Neural cell (in vitro differentiated cells): ENCODE measurements at regions not wholly inside any gene's neighbourhood (a gene's known extent, or its start where the extent isn't known, plus 50 kb on each side); places are given as distances from the start of the nearest gene placed in this dataset.
"Not testable (repeated sequence)": the region's sequence is repeated elsewhere in the genome, so short reads cannot be mapped to it uniquely, and the experiment has no call there.

Experiments
- H2AFZ ChIP-seq: fragments of 200-600, 300-800 bp; sonication (generic), shearing (Covaris generic); 2 replicates; pipeline ENCODE4 v1.6.0; 2014; ENCODE audit warnings: low read depth, mild to moderate bottlenecking, antibody characterized with exemption, low read length, moderate library complexity
- H3F3A ChIP-seq: fragments of 200-600 bp; shearing (Covaris generic); 2 replicates; pipeline ENCODE4 v1.6.1; 2016; ENCODE audit warnings: mild to moderate bottlenecking, moderate library complexity, mixed read lengths, antibody characterized with exemption, low read length; ENCODE audit not compliant: insufficient read depth, poor library complexity, severe bottlenecking
- H3K27ac ChIP-seq: fragments of 200-600, 300-800 bp; sonication (generic), shearing (Covaris generic); 2 replicates; pipeline ENCODE4 v1.5.1; 2014; ENCODE audit warnings: mild to moderate bottlenecking, low read length, moderate library complexity
- H3K27me3 ChIP-seq: fragments of 300-800, 200-600 bp; sonication (generic), shearing (Covaris generic); 2 replicates; pipeline ENCODE4 v1.6.0; 2014; ENCODE audit warnings: mild to moderate bottlenecking, low read depth, low read length, moderate library complexity; ENCODE audit not compliant: insufficient read depth
- H3K36me3 ChIP-seq: fragments of 300-800, 200-600 bp; sonication (generic), shearing (Covaris generic); 2 replicates; pipeline ENCODE4 v1.5.1; 2014; ENCODE audit warnings: mild to moderate bottlenecking, antibody characterized with exemption, low read length, moderate library complexity; ENCODE audit not compliant: insufficient read depth
- H3K4me2 ChIP-seq: fragments of 300-800, 200-600 bp; sonication (generic), shearing (Covaris generic); 2 replicates; pipeline ENCODE4 v1.6.0; 2014; ENCODE audit warnings: mild to moderate bottlenecking, low read length
- H3K4me3 ChIP-seq: fragments of 300-800, 200-600 bp; sonication (generic), shearing (Covaris generic); 2 replicates; pipeline ENCODE4 v1.5.1; 2014; ENCODE audit warnings: mild to moderate bottlenecking, low read length, moderate library complexity
- H3K79me2 ChIP-seq: fragments of 200-600 bp; shearing (Covaris generic); replicated peaks from 2 replicates; pipeline ENCODE4 v1.6.0; 2014; ENCODE audit warnings: mild to moderate bottlenecking, low read length, moderate library complexity; ENCODE audit not compliant: insufficient read depth
- H3K9ac ChIP-seq: fragments of 300-800, 200-600 bp; sonication (generic), shearing (Covaris generic); 2 replicates; pipeline ENCODE4 v1.6.1; 2016; ENCODE audit warnings: mild to moderate bottlenecking, low read length, mixed read lengths
- H3K9me2 ChIP-seq: fragments of 200-600 bp; shearing (Covaris generic); 2 replicates; pipeline ENCODE4 v1.6.1; 2016; ENCODE audit warnings: mild to moderate bottlenecking, low read length, mixed read lengths; ENCODE audit not compliant: insufficient read depth
- H3K9me3 ChIP-seq: fragments of 200-600, 300-800 bp; sonication (generic), shearing (Covaris generic); 2 replicates; pipeline ENCODE4 v1.6.1; 2016; ENCODE audit warnings: mild to moderate bottlenecking, mixed run types, low read length, moderate library complexity, mixed read lengths
- H4K20me1 ChIP-seq: fragments of 200-600 bp; shearing (Covaris generic); 2 replicates; pipeline ENCODE4 v1.6.1; 2016; ENCODE audit warnings: mild to moderate bottlenecking, mixed run types; ENCODE audit not compliant: insufficient read depth
- CTCF ChIP-seq: fragments of 450-650 bp; IDR thresholded peaks from 2 replicates; pipeline ENCODE4 v1.5.1; 2014; ENCODE audit warnings: antibody characterized with exemption, mild to moderate bottlenecking, moderate library complexity; ENCODE audit not compliant: poor library complexity, severe bottlenecking
- RAD21 ChIP-seq: fragments of 450-650 bp; conservative IDR thresholded peaks from 2 replicates; pipeline ENCODE4 v1.6.1; 2014; ENCODE audit warnings: antibody characterized with exemption, mild to moderate bottlenecking, moderate library complexity
- SMC3 ChIP-seq: fragments of 450-650 bp; conservative IDR thresholded peaks from 2 replicates; pipeline ENCODE4 v1.6.1; 2014; ENCODE audit warnings: antibody characterized with exemption, mild to moderate bottlenecking, moderate library complexity; ENCODE audit not compliant: poor library complexity
- TAF1 ChIP-seq: IDR thresholded peaks from 2 replicates; pipeline ENCODE4 v1.6.1; 2012; ENCODE audit warnings: low read depth

DNA sequence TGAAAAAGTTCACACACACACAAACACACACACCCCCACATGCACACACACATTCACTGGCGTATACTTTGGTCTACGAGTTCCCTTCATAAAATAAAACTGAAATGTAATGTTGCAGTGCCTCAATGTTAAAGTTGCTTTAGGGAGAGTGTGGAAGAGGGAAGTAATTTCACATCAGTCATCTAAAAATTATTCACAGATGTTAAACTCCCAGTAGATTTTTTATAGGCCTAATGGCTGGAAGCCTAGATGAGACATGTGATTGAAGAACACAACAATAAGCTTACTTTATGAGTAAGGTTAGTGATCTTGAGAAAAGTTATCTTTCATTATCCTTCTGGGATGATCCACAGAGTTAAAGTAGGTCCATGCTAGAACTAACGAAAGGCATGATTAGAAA is 506.7 kb upstream of the CNTNAP5 start:
- Histone ChIP-seq H3K36me3 (no peaks in the 10 kb centered on the region), H3F3A (no peaks in the 10 kb centered on the region), H3K9ac (no peak overlapping the region), H2AFZ (no peak overlapping the region), H3K9me2 (no peaks in the 10 kb centered on the region), H4K20me1 (no peaks in the 10 kb centered on the region), H3K9me3 (no peaks in the 10 kb centered on the region), H3K27me3 (no peaks in the 10 kb centered on the region), H3K4me3 (no peak overlapping the region), H3K79me2 (no peaks in the 10 kb centered on the region), H3K27ac (no peak overlapping the region), H3K4me2 (no peak overlapping the region)
- TF ChIP-seq SMC3, result no peak
- no peak for TF ChIP-seq TAF1

DNA sequence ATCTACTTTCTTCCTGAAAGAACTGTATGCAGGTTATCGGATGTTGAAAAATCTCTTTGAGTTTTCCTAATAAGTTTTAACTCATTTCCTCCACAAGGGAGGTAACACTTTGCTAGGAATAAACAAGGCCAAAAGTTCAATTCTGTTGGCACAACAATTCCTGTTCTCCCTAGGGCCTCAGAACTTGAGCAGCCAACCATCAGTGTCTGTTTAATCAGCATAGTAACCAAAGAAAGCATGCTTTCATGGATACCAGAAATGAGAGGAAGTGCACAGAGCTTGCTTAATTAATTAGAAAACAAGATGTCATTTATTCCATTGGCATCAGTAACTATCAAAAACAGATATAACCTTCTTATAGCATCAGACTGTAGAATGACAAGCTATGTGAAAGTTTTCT is 503.2 kb upstream of the CNTNAP5 start:
- H2AFZ ChIP-seq, result no peak overlapping the region
- no peaks in the 10 kb centered on the region for H3K9me2 ChIP-seq
- H3K4me2 ChIP-seq, result no peak overlapping the region
- H3K9ac ChIP-seq, result no peak overlapping the region
- no peaks in the 10 kb centered on the region for H3F3A ChIP-seq
- no peaks in the 10 kb centered on the region for H3K79me2 ChIP-seq
- H3K36me3 ChIP-seq, result no peaks in the 10 kb centered on the region
- H3K27me3 ChIP-seq, result no peaks in the 10 kb centered on the region
- no peak for TF ChIP-seq CTCF
- no peak overlapping the region for H3K27ac ChIP-seq
- H4K20me1 ChIP-seq, result no peaks in the 10 kb centered on the region
- H3K9me3 ChIP-seq, result no peaks in the 10 kb centered on the region
- H3K4me3 ChIP-seq, result no peak overlapping the region

DNA sequence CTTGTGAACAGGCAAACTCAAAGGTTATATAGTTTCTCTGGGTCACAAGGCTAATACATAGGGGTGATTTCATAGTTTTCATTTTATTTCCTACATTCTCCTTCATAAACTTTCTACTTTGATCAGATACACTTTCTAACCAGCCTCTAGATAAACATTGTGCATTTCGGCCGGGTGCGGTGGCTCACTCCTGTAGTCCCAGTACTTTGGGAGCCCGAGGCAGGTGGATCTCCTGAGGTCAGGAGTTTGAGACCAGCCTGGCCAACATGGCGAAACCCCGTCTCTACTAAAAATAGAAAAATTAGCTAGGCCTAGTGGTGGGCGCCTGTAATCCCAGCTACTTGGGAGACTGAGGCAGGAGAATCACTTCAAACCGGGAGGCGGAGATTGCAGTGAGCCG is 502.6 kb upstream of the CNTNAP5 start:
- not testable (repeated sequence) for H2AFZ ChIP-seq, H3K4me2 ChIP-seq

DNA sequence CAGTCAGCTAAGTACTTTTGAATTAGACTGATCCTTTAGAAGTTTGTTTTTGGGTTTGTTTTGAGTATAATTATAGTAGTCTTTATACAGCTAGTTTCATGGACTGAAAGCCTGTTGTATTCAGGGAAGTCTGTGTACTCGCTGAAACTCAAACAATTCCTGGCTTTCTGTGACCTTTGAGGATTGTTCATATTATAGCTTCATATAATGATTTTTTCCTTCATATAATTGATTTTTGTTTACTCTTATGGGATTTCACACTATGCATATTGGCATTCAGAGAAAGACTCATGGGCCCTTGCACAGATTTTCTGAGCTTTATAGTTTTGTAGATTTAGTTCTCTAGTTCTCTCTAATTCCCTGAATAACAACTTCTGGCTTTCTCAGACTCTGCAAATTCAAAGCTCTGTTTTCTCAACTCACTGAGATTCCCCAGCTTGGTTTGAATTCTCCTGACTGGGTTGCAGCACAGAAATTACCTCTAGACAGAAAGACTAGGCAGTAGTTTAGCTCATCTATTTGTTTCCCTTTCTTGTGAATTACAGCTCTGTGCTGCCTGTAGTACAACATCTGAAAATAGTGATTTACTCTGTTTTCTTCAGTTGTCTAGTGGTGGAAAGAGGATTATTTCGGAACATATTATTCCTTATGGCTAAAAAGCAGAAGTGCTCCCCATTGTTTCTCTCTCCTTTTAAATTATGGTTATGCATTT is 495.9 kb upstream of the CNTNAP5 start:
- no peak overlapping the region for H3K4me2 ChIP-seq
- H3K27me3 ChIP-seq, result no peaks in the 10 kb centered on the region
- no peaks in the 10 kb centered on the region for H3K36me3 ChIP-seq
- H3K9me3 ChIP-seq, result no peaks in the 10 kb centered on the region
- H3K27ac ChIP-seq, result no peak overlapping the region
- H2AFZ ChIP-seq, result no peak overlapping the region
- no peak overlapping the region for H3K9ac ChIP-seq
- H3F3A ChIP-seq, result no peaks in the 10 kb centered on the region
- no peaks in the 10 kb centered on the region for H3K9me2 ChIP-seq
- H3K79me2 ChIP-seq, result no peaks in the 10 kb centered on the region
- H4K20me1 ChIP-seq, result no peaks in the 10 kb centered on the region
- no peak overlapping the region for H3K4me3 ChIP-seq
- TF ChIP-seq RAD21 (no peak), SMC3 (no peak)

More for the DNA sequence above, 502.6 kb upstream of the CNTNAP5 start:
- not testable (repeated sequence) for H3K36me3 ChIP-seq, H3K9ac ChIP-seq, H3K9me3 ChIP-seq, H3K4me3 ChIP-seq, H3F3A ChIP-seq, H4K20me1 ChIP-seq, H3K79me2 ChIP-seq, H3K27ac ChIP-seq, H3K9me2 ChIP-seq, H3K27me3 ChIP-seq
